ENCODE measurements at regions not wholly inside any gene's neighbourhood (a gene's known extent, or its start where the extent isn't known, plus 50 kb on each side); places are given as distances from the start of the nearest gene placed in this dataset.
"Not testable (repeated sequence)": the region's sequence is repeated elsewhere in the genome, so short reads cannot be mapped to it uniquely, and the experiment has no call there.

GRCh38 chr19:34017601-34018000 lies 154.7 kb upstream of the LSM14A start:
- in situ Hi-C loops (cut with HindIII; ENCODE audit: low sequenced_read_pairs): no loop called here

GRCh38 chr19:34018546-34018945 lies 153.8 kb upstream of the LSM14A start:
- in situ Hi-C loops (cut with HindIII; ENCODE audit: low sequenced_read_pairs): no loop called here

GRCh38 chr19:34023381-34023780 lies 148.9 kb upstream of the LSM14A start:
- in situ Hi-C loops (cut with HindIII; ENCODE audit: low sequenced_read_pairs): no loop called here

GRCh38 chr19:34033880-34034279 lies 138.4 kb upstream of the LSM14A start:
- in situ Hi-C loops (cut with HindIII; ENCODE audit: low sequenced_read_pairs): no loop called here

- in situ Hi-C loops (cut with HindIII; ENCODE audit: low sequenced_read_pairs): no loop called here
Observed at GRCh38 chr19:34034318-34034846, 137.9 kb upstream of the LSM14A start.

- in situ Hi-C loops (cut with HindIII; ENCODE audit: low sequenced_read_pairs): no loop called here
Observed at GRCh38 chr19:34041925-34042521, 130.3 kb upstream of the LSM14A start.

GRCh38 chr19:34044021-34044420 lies 128.3 kb upstream of the LSM14A start:
- in situ Hi-C loops (cut with HindIII; ENCODE audit: low sequenced_read_pairs): no loop called here

GRCh38 chr19:34049944-34050343 lies 122.4 kb upstream of the LSM14A start:
- in situ Hi-C loops (cut with HindIII; ENCODE audit: low sequenced_read_pairs): no loop called here

GRCh38 chr19:34050430-34050829 lies 121.9 kb upstream of the LSM14A start:
- in situ Hi-C loops (cut with HindIII; ENCODE audit: low sequenced_read_pairs): not testable (repeated sequence)

- in situ Hi-C loops (cut with HindIII; ENCODE audit: low sequenced_read_pairs): no loop called here
Observed at GRCh38 chr19:34051255-34051654, 121.0 kb upstream of the LSM14A start.

- in situ Hi-C loops (cut with HindIII; ENCODE audit: low sequenced_read_pairs): no loop called here
Observed at GRCh38 chr19:34057155-34057554, 115.1 kb upstream of the LSM14A start.

- in situ Hi-C loops (cut with HindIII; ENCODE audit: low sequenced_read_pairs): no loop called here
Observed at GRCh38 chr19:34066007-34066643, 106.2 kb upstream of the LSM14A start.

- in situ Hi-C loops (cut with HindIII; ENCODE audit: low sequenced_read_pairs): no loop called here
Observed at GRCh38 chr19:34067861-34068271, 104.4 kb upstream of the LSM14A start.

GRCh38 chr19:34075661-34076091 lies 96.6 kb upstream of the LSM14A start:
- in situ Hi-C loops (cut with HindIII; ENCODE audit: low sequenced_read_pairs): no loop called here

GRCh38 chr19:34082289-34083077 lies 89.8 kb upstream of the LSM14A start:
- in situ Hi-C loops (cut with HindIII; ENCODE audit: low sequenced_read_pairs): loop anchor here (10.0 kb wide), 1 partner anchor 78 kb away; no protein-coding TSS in a partner anchor

GRCh38 chr19:34084396-34085145 lies 87.7 kb upstream of the LSM14A start:
- in situ Hi-C loops (cut with HindIII; ENCODE audit: low sequenced_read_pairs): loop anchor here (10.0 kb wide), 1 partner anchor 80 kb away; no protein-coding TSS in a partner anchor

GRCh38 chr19:34085336-34085735 lies 87.0 kb upstream of the LSM14A start:
- in situ Hi-C loops (cut with HindIII; ENCODE audit: low sequenced_read_pairs): loop anchor here (10.0 kb wide), 1 partner anchor 81 kb away; no protein-coding TSS in a partner anchor

- in situ Hi-C loops (cut with HindIII; ENCODE audit: low sequenced_read_pairs): loop anchor here (10.0 kb wide), 1 partner anchor 83 kb away; no protein-coding TSS in a partner anchor
Observed at GRCh38 chr19:34088292-34088691, 84.0 kb upstream of the LSM14A start.

GRCh38 chr19:34089566-34089965 lies 82.7 kb upstream of the LSM14A start:
- in situ Hi-C loops (cut with HindIII; ENCODE audit: low sequenced_read_pairs): loop anchor here (10.0 kb wide), 1 partner anchor 85 kb away; no protein-coding TSS in a partner anchor

- in situ Hi-C loops (cut with HindIII; ENCODE audit: low sequenced_read_pairs): no loop called here
Observed at GRCh38 chr19:34094960-34095359, 77.3 kb upstream of the LSM14A start.

GRCh38 chr19:34095411-34095810 lies 76.9 kb upstream of the LSM14A start:
- in situ Hi-C loops (cut with HindIII; ENCODE audit: low sequenced_read_pairs): not testable (repeated sequence)
